Hepatocyte (in vitro differentiated cells): ENCODE measurements at regions not wholly inside any gene's neighbourhood (a gene's known extent, or its start where the extent isn't known, plus 50 kb on each side); places are given as distances from the start of the nearest gene placed in this dataset.

Experiments
- DNase-seq: peaks from one replicate; pipeline ENCODE4 v3.0.0-alpha.2; 2016; ENCODE audit warnings: low spot score
- H2AFZ ChIP-seq: fragments of 200-600 bp; sonication (generic); 2 replicates; pipeline ENCODE4 v1.6.0; 2016; ENCODE audit warnings: antibody characterized with exemption, mild to moderate bottlenecking
- H3K27ac ChIP-seq: fragments of 200-600 bp; sonication (generic); 2 replicates; pipeline ENCODE4 v1.5.1; 2016; ENCODE audit warnings: mild to moderate bottlenecking
- H3K27me3 ChIP-seq: fragments of 200-600 bp; sonication (generic); 2 replicates; pipeline ENCODE4 v1.6.1; 2016
- H3K36me3 ChIP-seq: fragments of 200-600 bp; sonication (generic); replicated peaks from 2 replicates; pipeline ENCODE4 v1.5.1; 2016; ENCODE audit warnings: low read depth; ENCODE audit not compliant: insufficient read depth
- H3K4me1 ChIP-seq: fragments of 200-600 bp; sonication (generic); 2 replicates; pipeline ENCODE4 v1.5.1; 2016; ENCODE audit warnings: mild to moderate bottlenecking, moderate library complexity; ENCODE audit not compliant: insufficient read depth
- H3K4me2 ChIP-seq: fragments of 200-600 bp; sonication (generic); 2 replicates; pipeline ENCODE4 v1.6.0; 2016
- H3K4me3 ChIP-seq: fragments of 200-600 bp; sonication (generic); 2 replicates; pipeline ENCODE4 v1.5.1; 2016; ENCODE audit warnings: mild to moderate bottlenecking
- H3K79me2 ChIP-seq: fragments of 200-600 bp; sonication (generic); 2 replicates; pipeline ENCODE4 v1.6.0; 2017; ENCODE audit warnings: mild to moderate bottlenecking
- H3K9me2 ChIP-seq: fragments of 200-600 bp; sonication (generic); replicated peaks from 2 replicates; pipeline ENCODE4 v1.6.0; 2017; ENCODE audit warnings: mild to moderate bottlenecking; ENCODE audit not compliant: insufficient read depth
- H3K9me3 ChIP-seq: fragments of 200-600 bp; sonication (generic); 2 replicates; pipeline ENCODE4 v1.5.1; 2016; ENCODE audit warnings: low read depth, mild to moderate bottlenecking
- H4K20me1 ChIP-seq: fragments of 200-600 bp; sonication (generic); 2 replicates; pipeline ENCODE4 v1.6.0; 2016; ENCODE audit warnings: mild to moderate bottlenecking; ENCODE audit not compliant: insufficient read depth, poor library complexity, severe bottlenecking
- CTCF ChIP-seq: fragments of 200-600 bp; sonication (generic); IDR thresholded peaks from 2 replicates; pipeline ENCODE4 v1.5.1; 2016; ENCODE audit warnings: antibody characterized with exemption, mild to moderate bottlenecking; ENCODE audit not compliant: poor library complexity
- EZH2 ChIP-seq: fragments of 200-600 bp; sonication (generic); IDR thresholded peaks from 2 replicates; pipeline ENCODE4 v1.6.1; 2016; ENCODE audit warnings: antibody characterized with exemption, mild to moderate bottlenecking, borderline replicate concordance
- EZH2phosphoT487 ChIP-seq: fragments of 200-600 bp; sonication (generic); IDR thresholded peaks from one replicate; pipeline ENCODE4 v1.6.1; 2018; ENCODE audit warnings: antibody characterized with exemption, mild to moderate bottlenecking, low read depth, moderate library complexity; ENCODE audit not compliant: unreplicated experiment, severe bottlenecking
- WGBS: methylation state at CpG from one replicate; pipeline ENCODE4 v1.1.6; 2016; ENCODE audit warnings: low lambda C conversion rate; ENCODE audit errors: missing lambda C conversion rate; 5-methylcytosine and 5-hydroxymethylcytosine counted together

GRCh38 chr10:33676606-33677339, 342.3 kb upstream of the NRP1 start:
- Histone ChIP-seq H3K27me3 (no peaks in the 10 kb centered on the region), H3K9me3 (no peaks in the 10 kb centered on the region), H3K27ac (no peak overlapping the region), H3K79me2 (no peaks in the 10 kb centered on the region), H4K20me1 (no peaks in the 10 kb centered on the region), H3K4me3 (no peak overlapping the region), H3K4me2 (no peak overlapping the region), H3K4me1 (no peaks in the 10 kb centered on the region), H3K9me2 (no peaks in the 10 kb centered on the region), H3K36me3 (no peaks in the 10 kb centered on the region), H2AFZ (no peak overlapping the region)
- TF ChIP-seq EZH2phosphoT487 (no peak), EZH2 (no peak), CTCF (no peak)
- WGBS, result 88% methylated on average over 9 of the region's 9 CpGs
- DNase-seq, result no peak

- Histone ChIP-seq H3K9me2 (no peaks in the 10 kb centered on the region), H2AFZ (no peak overlapping the region), H3K4me3 (no peak overlapping the region), H3K9me3 (no peaks in the 10 kb centered on the region), H3K4me2 (no peak overlapping the region), H3K79me2 (no peaks in the 10 kb centered on the region), H3K27ac (peak overlapping the region; percentile 24), H3K27me3 (no peaks in the 10 kb centered on the region), H4K20me1 (no peaks in the 10 kb centered on the region), H3K36me3 (no peaks in the 10 kb centered on the region), H3K4me1 (no peaks in the 10 kb centered on the region)
- TF ChIP-seq CTCF (no peak), EZH2 (no peak), EZH2phosphoT487 (no peak)
- WGBS, result 74% methylated on average over 10 of the region's 10 CpGs
- no peak for DNase-seq
Observed at GRCh38 chr10:33674986-33675599, 340.6 kb upstream of the NRP1 start.

- no peak for DNase-seq
- H3K79me2 ChIP-seq, result no peaks in the 10 kb centered on the region
- no peaks in the 10 kb centered on the region for H3K9me2 ChIP-seq
- H3K27ac ChIP-seq, result no peak overlapping the region
- TF ChIP-seq CTCF, result no peak
- no peak overlapping the region for H2AFZ ChIP-seq
- no peak overlapping the region for H3K4me3 ChIP-seq
- H3K9me3 ChIP-seq, result no peaks in the 10 kb centered on the region
- H3K4me1 ChIP-seq, result no peaks in the 10 kb centered on the region
- H3K27me3 ChIP-seq, result no peaks in the 10 kb centered on the region
- no peaks in the 10 kb centered on the region for H3K36me3 ChIP-seq
- no peaks in the 10 kb centered on the region for H4K20me1 ChIP-seq
- H3K4me2 ChIP-seq, result no peak overlapping the region
- 88% methylated on average over 2 of the region's 2 CpGs for WGBS
Observed at GRCh38 chr10:33674491-33674890, 340.0 kb upstream of the NRP1 start.
